IMR-90 (cell line): ENCODE measurements at regions not wholly inside any gene's neighbourhood (a gene's known extent, or its start where the extent isn't known, plus 50 kb on each side); places are given as distances from the start of the nearest gene placed in this dataset.

Source experiments
- ATAC-seq: fragments of 200-7000 bp; cut with Tn5 transposase; 2 replicates; pipeline ENCODE4 v1.9.1; 2020; ENCODE audit warnings: low read depth, mild to moderate bottlenecking, moderate library complexity
- BruUV-seq: library from RNA; stranded (reverse); fragments of 400-500 nt; replicated peaks from 2 replicates; lab custom pipeline; 2021; lab: Mats Ljungman, UMichigan
- CTCF ChIA-PET: fragments of 300-600 bp; formaldehyde crosslinking; extraction: SDS; loops from one replicate; lab custom pipeline; 2021; ENCODE audit warnings: antibody characterized with exemption; lab: Yijun Ruan, JAX
- POLR2A ChIA-PET: fragments of 300-600 bp; sonication (Branson Sonifier 250); formaldehyde crosslinking; loops from one replicate; lab custom pipeline; 2022; ENCODE audit warnings: antibody characterized with exemption; ENCODE audit not compliant: unreplicated experiment; lab: Charles Lee
- DNase-seq: peaks from one replicate; pipeline ENCODE4 v3.0.0; 2013
- H2AFZ ChIP-seq: replicated peaks from 2 replicates; pipeline ENCODE3; 2013; ENCODE audit warnings: low read length, mild to moderate bottlenecking; ENCODE audit not compliant: poor library complexity
- H2AK5ac ChIP-seq: 2 replicates; pipeline ENCODE4 v1.6.1; 2013; ENCODE audit warnings: low read depth, low read length, inconsistent platforms
- H2AK9ac ChIP-seq: replicated peaks from 2 replicates; pipeline ENCODE3; 2013; ENCODE audit warnings: mild to moderate bottlenecking, low read depth, low read length, moderate library complexity; ENCODE audit not compliant: poor library complexity
- H2BK120ac ChIP-seq: 2 replicates; pipeline ENCODE4 v1.6.1; 2013; ENCODE audit warnings: low read depth, low read length, inconsistent platforms
- H2BK15ac ChIP-seq: 3 replicates; pipeline ENCODE4 v1.6.1; 2013; ENCODE audit warnings: low read depth, low read length, inconsistent platforms
- H2BK20ac ChIP-seq: 2 replicates; pipeline ENCODE4 v1.6.1; 2013; ENCODE audit warnings: low read depth, mild to moderate bottlenecking, inconsistent platforms, low read length, moderate library complexity
- H2BK5ac ChIP-seq: 2 replicates; pipeline ENCODE4 v1.6.1; 2013; ENCODE audit warnings: mild to moderate bottlenecking, low read depth, low read length, inconsistent platforms; ENCODE audit not compliant: poor library complexity, severe bottlenecking
- H3K14ac ChIP-seq: replicated peaks from 2 replicates; pipeline ENCODE4 v1.6.1; 2013; ENCODE audit warnings: low read depth, low read length, inconsistent platforms
- H3K18ac ChIP-seq: 2 replicates; pipeline ENCODE4 v1.6.1; 2013; ENCODE audit warnings: low read depth, low read length, control low read depth
- H3K23ac ChIP-seq: 2 replicates; pipeline ENCODE4 v1.6.1; 2013; ENCODE audit warnings: low read depth, low read length, inconsistent platforms
- H3K27ac ChIP-seq: 2 replicates; pipeline ENCODE4 v1.5.1; 2013; ENCODE audit warnings: mild to moderate bottlenecking, control low read depth, low read length; ENCODE audit not compliant: insufficient read depth
- H3K27me3 ChIP-seq: 2 replicates; pipeline ENCODE4 v1.6.1; 2013; ENCODE audit warnings: low read length; ENCODE audit not compliant: control insufficient read depth, insufficient read depth
- H3K36me3 ChIP-seq: 2 replicates; pipeline ENCODE4 v1.6.1; 2013; ENCODE audit warnings: low read length, mixed read lengths; ENCODE audit not compliant: control insufficient read depth, insufficient read depth
- H3K4ac ChIP-seq: 2 replicates; pipeline ENCODE4 v1.6.1; 2013; ENCODE audit warnings: low read depth, low read length, inconsistent platforms
- H3K4me1 ChIP-seq: 2 replicates; pipeline ENCODE4 v1.6.1; 2013; ENCODE audit warnings: low read length, mixed read lengths; ENCODE audit not compliant: control insufficient read depth, insufficient read depth
- H3K4me2 ChIP-seq: 2 replicates; pipeline ENCODE4 v1.6.1; 2013; ENCODE audit warnings: low read depth, mild to moderate bottlenecking, control low read depth, low read length, moderate library complexity
- H3K4me3 ChIP-seq: 2 replicates; pipeline ENCODE4 v1.5.1; 2013; ENCODE audit warnings: low read depth, mild to moderate bottlenecking, control low read depth, low read length, moderate library complexity; ENCODE audit not compliant: insufficient read depth
- H3K56ac ChIP-seq: 2 replicates; pipeline ENCODE4 v1.6.1; 2013; ENCODE audit warnings: low read length, inconsistent platforms; ENCODE audit not compliant: insufficient read depth; ENCODE audit errors: extremely low read depth
- H3K79me1 ChIP-seq, 2 experiments: 2 replicates each; pipeline ENCODE4 v1.6.1; 2013; ENCODE audit warnings: low read length in 2 of 2, inconsistent platforms in 1 of 2, low read depth in 1 of 2
- H3K9ac ChIP-seq: 2 replicates; pipeline ENCODE4 v1.6.1; 2013; ENCODE audit warnings: low read depth, low read length, control low read depth
- H3K9me1 ChIP-seq: 2 replicates; pipeline ENCODE4 v1.6.1; 2013; ENCODE audit warnings: low read length, inconsistent platforms; ENCODE audit not compliant: insufficient read depth
- H3K9me3 ChIP-seq: 2 replicates; pipeline ENCODE4 v1.6.1; 2013; ENCODE audit warnings: low read length; ENCODE audit not compliant: control insufficient read depth, insufficient read depth
- H4K20me1 ChIP-seq: 2 replicates; pipeline ENCODE4 v1.6.1; 2013; ENCODE audit warnings: low read length, inconsistent platforms; ENCODE audit not compliant: insufficient read depth
- H4K5ac ChIP-seq: 2 replicates; pipeline ENCODE4 v1.6.1; 2013; ENCODE audit warnings: mild to moderate bottlenecking, low read depth, low read length, control low read depth
- H4K8ac ChIP-seq, 2 experiments: 2 replicates each; pipeline ENCODE4 v1.6.1; 2013; ENCODE audit warnings: low read depth in 2 of 2, low read length in 2 of 2, control low read depth in 1 of 2, inconsistent platforms in 1 of 2
- H4K91ac ChIP-seq: 2 replicates; pipeline ENCODE4 v1.6.1; 2013; ENCODE audit warnings: low read depth, low read length, inconsistent platforms; ENCODE audit not compliant: insufficient read depth
- BHLHE40 ChIP-seq: fragments of 150-350 bp; IDR thresholded peaks from 2 replicates; pipeline ENCODE4 v1.6.1; 2016; ENCODE audit warnings: mild to moderate bottlenecking, low read depth, low read length
- CEBPB ChIP-seq: IDR thresholded peaks from 2 replicates; pipeline ENCODE4 v1.6.1; 2012; ENCODE audit warnings: low read depth, low read length, improper control_type of control experiment
- CTCF ChIP-seq: conservative IDR thresholded peaks from 2 replicates; pipeline ENCODE4 v1.5.1; 2012; ENCODE audit warnings: mild to moderate bottlenecking, low read depth, low read length, improper control_type of control experiment
- ELK1 ChIP-seq: fragments of 150-350 bp; IDR thresholded peaks from 2 replicates; pipeline ENCODE4 v1.6.1; 2016; ENCODE audit warnings: low read depth, mild to moderate bottlenecking, low read length, moderate library complexity, borderline replicate concordance
- MAFK ChIP-seq: IDR thresholded peaks from 2 replicates; pipeline ENCODE4 v1.6.1; 2012; ENCODE audit warnings: low read depth, low read length, improper control_type of control experiment
- MAZ ChIP-seq: IDR thresholded peaks from 2 replicates; pipeline ENCODE4 v1.6.1; 2012; ENCODE audit warnings: low read depth, mild to moderate bottlenecking, low read length, improper control_type of control experiment, moderate library complexity, borderline replicate concordance
- MXI1 ChIP-seq: IDR thresholded peaks from 2 replicates; pipeline ENCODE4 v1.6.1; 2012; ENCODE audit warnings: low read depth, mild to moderate bottlenecking, low read length, moderate library complexity, borderline replicate concordance
- NFE2L2 ChIP-seq: fragments of 150-350 bp; IDR thresholded peaks from 2 replicates; pipeline ENCODE4 v1.6.1; 2016; ENCODE audit warnings: low read depth, mild to moderate bottlenecking, low read length
- POLR2A ChIP-seq: IDR thresholded peaks from 2 replicates; pipeline ENCODE4 v1.6.1; 2012; ENCODE audit warnings: mild to moderate bottlenecking, low read depth, low read length
- RAD21 ChIP-seq: IDR thresholded peaks from 2 replicates; pipeline ENCODE4 v1.6.1; 2012; ENCODE audit warnings: low read length, improper control_type of control experiment
- RCOR1 ChIP-seq: IDR thresholded peaks from 2 replicates; pipeline ENCODE4 v1.6.1; 2012; ENCODE audit warnings: mild to moderate bottlenecking, low read length, improper control_type of control experiment; ENCODE audit not compliant: insufficient replicate concordance
- RFX5 ChIP-seq: IDR thresholded peaks from 2 replicates; pipeline ENCODE4 v1.8.0; 2012; ENCODE audit warnings: low read depth, mild to moderate bottlenecking, low read length, moderate library complexity
- SMC3 ChIP-seq: fragments of 150-350 bp; IDR thresholded peaks from 2 replicates; pipeline ENCODE4 v1.6.1; 2016; ENCODE audit warnings: low read depth, mild to moderate bottlenecking, antibody characterized with exemption, low read length, moderate library complexity
- WGBS, 2 experiments: methylation state at CpG; one replicate each; pipeline versions ENCODE4 v1.1.5 to v1.1.7; 2013; ENCODE audit warnings: missing lambda C conversion rate in 2 of 2; ENCODE audit not compliant: insufficient read length in 1 of 2; ENCODE audit errors: extremely low coverage in 2 of 2; 5-methylcytosine and 5-hydroxymethylcytosine counted together
- dilution Hi-C: fragments of 300-500 bp; cut with HindIII; formaldehyde crosslinking; loops from one replicate; pipeline ENCODE4 v1.14.3; 2018; ENCODE audit warnings: low sequenced_read_pairs; ENCODE audit not compliant: unreplicated experiment
- in situ Hi-C: fragments of 300-500 bp; cut with MboI; formaldehyde crosslinking; loops from 3 replicates; pipeline ENCODE4 v1.14.3; 2019; ENCODE audit warnings: low sequenced_read_pairs, inconsistent platforms, mixed read lengths
- intact Hi-C: fragments of 100-400 bp; cut with micrococcal nuclease; formaldehyde crosslinking; loops from 2 replicates; pipeline ENCODE4 v1.10.0; 2022

- dilution Hi-C loops, result no loop called here
- H2AK5ac ChIP-seq, result no peak overlapping the region
- H3K4ac ChIP-seq, result no peak overlapping the region
- TF ChIP-seq SMC3 (no peak), NFE2L2 (no peak), POLR2A (no peak), MXI1 (no peak), CEBPB (no peak), RAD21 (no peak), RFX5 (no peak), BHLHE40 (no peak), CTCF (no peak), MAZ (no peak), MAFK (no peak), ELK1 (no peak), RCOR1 (no peak)
- no peak overlapping the region for H4K91ac ChIP-seq
- H2AK9ac ChIP-seq, result no peak overlapping the region
- H3K56ac ChIP-seq, result no peak overlapping the region
- ChIA-PET CTCF (no interaction called here), POLR2A (no interaction called here)
- H3K27ac ChIP-seq, result no peak overlapping the region
- H3K4me2 ChIP-seq, result no peak overlapping the region
- no peak overlapping the region for H4K5ac ChIP-seq
- no peaks in the 10 kb centered on the region for H3K36me3 ChIP-seq
- intact Hi-C loops, result no loop called here
- BruUV-seq, result no TSS peak
- no peaks in the 10 kb centered on the region for H3K9me1 ChIP-seq
- H3K18ac ChIP-seq, result no peak overlapping the region
- in situ Hi-C loops, result no loop called here
- no peak overlapping the region for H3K14ac ChIP-seq
- no peak overlapping the region for H2AFZ ChIP-seq
- no peaks in the 10 kb centered on the region; the same call in 1 of the 2 replicates for H3K9me3 ChIP-seq
- WGBS, 2 experiments, result 47% methylated on average over 2 of the region's 6 CpGs; no CpG with 5 or more reads in 1 of the 2 experiments
- H3K27me3 ChIP-seq, result no peaks in the 10 kb centered on the region; the same call in 1 of the 2 replicates
- ATAC-seq (no peak), DNase-seq (no peak)
- H4K8ac ChIP-seq, result no peak overlapping the region
- no peak overlapping the region for H3K9ac ChIP-seq
- no peak overlapping the region for H2BK120ac ChIP-seq
- H4K20me1 ChIP-seq, result no peaks in the 10 kb centered on the region
- H3K4me3 ChIP-seq, result no peak overlapping the region
- no peak overlapping the region for H2BK20ac ChIP-seq
- no peak overlapping the region for H3K23ac ChIP-seq
- no peak overlapping the region for H2BK5ac ChIP-seq
- H3K79me1 ChIP-seq, result no peaks in the 10 kb centered on the region
- no peak overlapping the region for H2BK15ac ChIP-seq
- no peaks in the 10 kb centered on the region for H3K4me1 ChIP-seq
These were observed 285.9 kb downstream of the FBXO15 start for GRCh38 chr18:73861771-73862170.
